Tibial nerve (tissue), 3 donors: ENCODE measurements at regions not wholly inside any gene's neighbourhood (a gene's known extent, or its start where the extent isn't known, plus 50 kb on each side); places are given as distances from the start of the nearest gene placed in this dataset.

ENCODE experiments used
- POLR2A ChIP-seq, 2 donors: fragments of 450-650 bp; IDR thresholded peaks; one replicate each; pipeline ENCODE4 v1.6.1; 2017; ENCODE audit warnings: antibody characterized with exemption in 2 of 2, mild to moderate bottlenecking in 2 of 2, moderate library complexity in 2 of 2
- TF ChIP-seq, protein P1 (sequence below), 5 experiments: fragments of 200-600 bp in 3 of 5; fragments of 450-650 bp in 2 of 5; sonication (generic) in 3 of 5; IDR thresholded peaks; one replicate each; pipeline ENCODE4 v1.5.1; 2016 to 2019; ENCODE audit warnings: antibody characterized with exemption in 5 of 5, mild to moderate bottlenecking in 3 of 5, moderate library complexity in 2 of 5

DNA sequence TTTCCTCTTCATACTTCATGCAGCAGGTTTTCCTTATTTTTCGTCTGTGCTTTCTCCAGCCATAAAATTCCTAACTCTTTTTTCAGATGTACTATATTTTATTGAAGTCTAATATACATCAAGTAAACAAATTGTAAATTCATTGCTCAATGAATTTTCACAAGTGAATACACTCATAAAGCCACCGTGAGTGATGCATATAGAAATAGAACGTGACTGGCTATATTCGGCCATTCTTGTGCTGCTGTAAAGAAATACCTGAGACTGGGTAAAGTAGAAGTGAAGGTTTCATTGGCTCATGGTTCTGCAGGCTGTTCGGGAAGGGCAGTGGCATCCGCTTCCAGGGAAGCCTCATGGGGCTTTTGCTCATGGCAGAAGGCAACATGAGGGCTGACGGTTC is 868.4 kb upstream of the EEF2KMT start:
- TF ChIP-seq, protein P1, sequence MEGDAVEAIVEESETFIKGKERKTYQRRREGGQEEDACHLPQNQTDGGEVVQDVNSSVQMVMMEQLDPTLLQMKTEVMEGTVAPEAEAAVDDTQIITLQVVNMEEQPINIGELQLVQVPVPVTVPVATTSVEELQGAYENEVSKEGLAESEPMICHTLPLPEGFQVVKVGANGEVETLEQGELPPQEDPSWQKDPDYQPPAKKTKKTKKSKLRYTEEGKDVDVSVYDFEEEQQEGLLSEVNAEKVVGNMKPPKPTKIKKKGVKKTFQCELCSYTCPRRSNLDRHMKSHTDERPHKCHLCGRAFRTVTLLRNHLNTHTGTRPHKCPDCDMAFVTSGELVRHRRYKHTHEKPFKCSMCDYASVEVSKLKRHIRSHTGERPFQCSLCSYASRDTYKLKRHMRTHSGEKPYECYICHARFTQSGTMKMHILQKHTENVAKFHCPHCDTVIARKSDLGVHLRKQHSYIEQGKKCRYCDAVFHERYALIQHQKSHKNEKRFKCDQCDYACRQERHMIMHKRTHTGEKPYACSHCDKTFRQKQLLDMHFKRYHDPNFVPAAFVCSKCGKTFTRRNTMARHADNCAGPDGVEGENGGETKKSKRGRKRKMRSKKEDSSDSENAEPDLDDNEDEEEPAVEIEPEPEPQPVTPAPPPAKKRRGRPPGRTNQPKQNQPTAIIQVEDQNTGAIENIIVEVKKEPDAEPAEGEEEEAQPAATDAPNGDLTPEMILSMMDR (IDR thresholded peaks at IDR 0.05): no peak
- no peak for TF ChIP-seq POLR2A (IDR thresholded peaks at IDR 0.05)
